GM19025 (cell line): ENCODE measurements at regions not wholly inside any gene's neighbourhood (a gene's known extent, or its start where the extent isn't known, plus 50 kb on each side); places are given as distances from the start of the nearest gene placed in this dataset.
"Not testable (repeated sequence)": the region's sequence is repeated elsewhere in the genome, so short reads cannot be mapped to it uniquely, and the experiment has no call there.

ENCODE experiments used
- ATAC-seq: cut with Tn5 transposase; IDR thresholded peaks from one replicate; pipeline ENCODE4 v1.9.1; 2021; ENCODE audit warnings: mild to moderate bottlenecking, low read depth, moderate library complexity; ENCODE audit not compliant: unreplicated experiment

DNA sequence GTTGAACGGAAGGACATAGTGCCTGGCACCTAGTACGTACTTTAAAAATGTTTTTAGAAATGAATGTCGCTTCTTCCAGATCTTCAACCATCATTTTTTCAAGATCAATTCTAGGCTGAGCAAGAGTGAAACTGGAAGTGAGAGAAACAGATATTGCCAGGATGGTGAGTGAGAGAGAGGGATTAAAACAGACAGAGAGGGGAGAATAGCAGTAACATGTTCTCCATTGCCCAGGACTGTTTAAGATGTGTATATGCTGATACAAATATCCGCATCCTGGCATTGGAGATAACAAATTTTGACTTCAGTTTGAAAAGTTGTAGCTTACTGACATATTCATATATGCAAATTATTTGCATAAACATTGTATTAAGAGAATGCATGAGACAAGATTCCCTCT lies 1156.1 kb downstream of the TBL1XR1 start:
- ATAC-seq = no peak

- ATAC-seq = no peak
These were observed 1159.6 kb downstream of the TBL1XR1 start for GRCh38 chr3:176037636-176038035.

DNA sequence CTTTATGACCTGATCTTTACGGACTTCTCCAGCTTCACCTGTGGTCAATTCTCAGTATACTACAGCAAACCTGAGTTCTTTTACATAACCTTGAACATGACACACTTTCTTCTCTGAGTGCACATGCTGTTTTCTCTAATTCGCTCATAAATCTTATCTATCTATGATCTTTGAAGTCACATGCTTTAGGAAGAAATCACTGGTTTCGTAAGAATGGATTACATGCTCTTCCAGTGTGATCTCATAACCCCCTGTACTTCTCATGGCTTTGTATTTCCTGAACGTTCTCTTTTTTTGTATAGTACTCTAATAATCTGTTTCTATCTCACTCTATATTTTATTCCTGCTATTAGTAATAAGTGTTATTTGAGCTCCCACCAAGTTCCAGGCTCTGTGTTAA lies 1165.2 kb downstream of the TBL1XR1 start:
- no peak for ATAC-seq

GRCh38 chr3:176016203-176016602 lies 1157.1 kb downstream of the NAALADL2 start:
- ATAC-seq = not testable (repeated sequence)

DNA sequence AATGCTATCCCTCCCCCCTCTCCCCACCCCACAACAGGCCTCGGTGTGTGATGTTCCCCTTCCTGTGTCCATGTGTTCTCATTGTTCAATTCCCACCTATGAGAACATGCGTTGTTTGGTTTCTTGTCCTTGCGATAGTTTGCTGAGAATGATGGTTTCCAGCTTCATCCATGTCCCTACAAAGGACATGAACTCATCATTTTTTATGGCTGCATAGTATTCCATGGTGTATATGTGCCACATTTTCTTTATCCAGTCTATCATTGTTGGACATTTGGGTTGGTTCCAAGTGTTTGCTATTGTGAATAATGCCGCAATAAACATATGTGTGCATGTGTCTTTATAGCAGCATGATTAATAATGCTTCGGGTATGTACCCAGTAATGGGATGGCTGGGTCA lies 1156.1 kb downstream of the NAALADL2 start:
- ATAC-seq = not testable (repeated sequence)

GRCh38 chr3:176009256-176009655 lies 1150.1 kb downstream of the NAALADL2 start:
- no peak for ATAC-seq

DNA sequence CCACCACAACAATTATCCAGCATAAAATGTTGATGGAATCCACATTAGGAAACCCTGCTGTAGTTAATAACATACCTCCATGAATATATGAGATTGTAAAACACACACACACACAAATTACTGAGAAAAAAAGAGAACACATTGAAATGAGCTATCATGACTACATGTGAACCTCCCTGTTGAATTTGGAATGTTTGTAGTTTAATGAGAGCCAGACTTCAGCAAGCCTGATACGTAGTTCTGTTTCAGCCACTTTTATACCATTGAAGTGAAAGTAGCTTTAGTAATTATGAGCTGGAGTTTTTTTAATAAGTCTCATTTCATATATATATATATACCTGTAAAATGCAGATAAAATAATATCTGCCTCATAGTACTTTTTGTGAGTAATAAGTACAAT lies 1146.4 kb downstream of the NAALADL2 start:
- ATAC-seq = no peak

GRCh38 chr3:175989161-175989560 lies 1130.0 kb downstream of the NAALADL2 start:
- ATAC-seq = no peak

GRCh38 chr3:175988401-175988800 lies 1129.3 kb downstream of the NAALADL2 start:
- no peak for ATAC-seq

GRCh38 chr3:175985781-175986180 lies 1126.6 kb downstream of the NAALADL2 start:
- ATAC-seq = no peak

DNA sequence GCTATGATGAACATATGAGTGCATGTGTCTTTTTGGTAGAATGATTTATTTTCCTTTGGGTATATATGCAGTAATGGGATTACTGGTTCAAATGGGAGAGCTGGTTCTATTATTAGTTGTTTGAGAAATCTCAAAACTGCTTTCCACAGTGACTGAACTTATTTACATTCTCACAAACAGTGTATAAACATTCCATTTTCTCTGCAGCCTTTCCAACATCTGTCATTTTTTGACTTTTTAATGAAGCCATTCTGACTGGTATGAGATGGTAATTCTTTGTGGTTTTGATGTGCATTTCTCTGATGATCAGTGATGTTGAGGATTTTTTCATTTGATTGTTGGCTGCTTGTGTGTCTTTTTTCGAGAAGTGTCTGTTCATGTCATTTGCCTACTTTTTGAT lies 1124.2 kb downstream of the NAALADL2 start:
- no peak for ATAC-seq

GRCh38 chr3:175980486-175981090 lies 1121.5 kb downstream of the NAALADL2 start:
- ATAC-seq = no peak

DNA sequence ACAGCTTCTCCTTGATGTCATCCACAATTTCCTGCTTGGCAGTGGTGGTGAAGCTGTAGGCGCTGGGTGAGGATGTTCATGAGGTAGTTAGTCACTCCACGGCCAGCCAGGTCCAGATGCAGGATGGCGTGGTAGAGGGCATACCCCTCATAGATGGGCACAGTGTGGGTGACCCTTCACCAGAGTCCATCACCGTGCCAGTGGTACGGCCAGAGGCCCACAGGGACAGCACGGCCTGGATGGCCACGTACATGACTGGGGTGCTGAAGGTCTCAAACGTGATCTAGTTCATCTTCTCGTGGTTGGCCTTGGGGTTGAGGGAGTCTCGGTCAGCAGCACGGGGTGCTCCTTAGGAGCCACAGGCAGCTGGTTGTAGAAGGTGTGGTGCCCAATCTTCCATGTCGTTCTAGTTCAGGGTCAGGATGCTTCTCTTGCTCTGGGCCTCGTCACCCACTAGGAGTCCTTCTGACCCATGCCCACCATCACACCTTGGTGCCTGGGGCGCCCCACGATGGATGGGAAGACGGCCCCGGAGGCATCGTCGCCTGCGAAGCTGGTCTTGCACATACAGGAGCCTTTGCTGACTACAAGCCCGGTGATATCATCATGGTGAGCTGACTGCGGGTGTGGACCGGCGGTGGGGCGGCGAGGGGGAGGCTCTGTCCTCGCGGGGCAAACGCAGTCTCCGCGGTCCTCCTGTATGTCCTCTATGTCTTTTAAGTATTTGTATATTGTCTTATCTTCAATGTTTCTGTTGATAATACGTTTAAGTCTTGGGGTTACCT lies 1119.0 kb downstream of the NAALADL2 start:
- no peak for ATAC-seq

DNA sequence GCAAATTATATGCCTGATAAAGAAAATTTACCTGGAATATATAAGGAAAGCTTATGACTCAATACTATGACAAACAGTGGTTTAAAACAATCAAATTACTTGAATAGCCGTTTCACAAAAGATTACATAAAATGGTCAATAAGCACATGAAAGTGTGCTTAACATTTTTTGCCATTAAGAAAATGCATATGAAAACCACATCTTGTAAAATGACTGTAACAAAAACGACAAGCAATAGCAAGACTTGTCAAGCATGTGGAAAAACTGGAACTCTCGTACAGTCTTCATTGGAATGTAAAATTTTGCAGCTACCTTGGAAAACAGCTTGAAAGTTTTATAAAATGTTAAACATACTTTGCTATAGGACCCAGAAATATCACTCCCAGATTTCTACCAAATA lies 1110.3 kb downstream of the NAALADL2 start:
- no peak for ATAC-seq

DNA sequence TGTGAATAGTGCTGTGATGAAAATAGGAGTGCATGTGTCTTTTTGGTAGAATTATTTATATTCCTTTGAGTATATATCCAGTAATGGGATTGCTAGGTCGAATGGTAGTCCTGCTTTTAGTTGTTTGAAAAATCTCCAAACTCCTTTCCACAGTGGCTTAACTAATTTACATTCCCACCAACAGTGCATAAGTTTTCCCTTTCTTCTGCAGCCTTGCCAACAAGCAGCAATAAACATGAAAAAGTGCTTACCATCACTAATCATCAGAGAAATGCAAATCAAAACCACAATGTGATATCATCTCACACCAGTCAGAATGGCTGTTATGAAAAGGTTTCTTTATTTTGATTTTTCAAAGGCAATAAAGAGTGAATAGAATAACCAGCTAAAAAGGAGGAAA lies 1105.9 kb downstream of the NAALADL2 start:
- ATAC-seq = no peak

- ATAC-seq = no peak
These were observed 1098.3 kb downstream of the NAALADL2 start for GRCh38 chr3:175957427-175957826.

DNA sequence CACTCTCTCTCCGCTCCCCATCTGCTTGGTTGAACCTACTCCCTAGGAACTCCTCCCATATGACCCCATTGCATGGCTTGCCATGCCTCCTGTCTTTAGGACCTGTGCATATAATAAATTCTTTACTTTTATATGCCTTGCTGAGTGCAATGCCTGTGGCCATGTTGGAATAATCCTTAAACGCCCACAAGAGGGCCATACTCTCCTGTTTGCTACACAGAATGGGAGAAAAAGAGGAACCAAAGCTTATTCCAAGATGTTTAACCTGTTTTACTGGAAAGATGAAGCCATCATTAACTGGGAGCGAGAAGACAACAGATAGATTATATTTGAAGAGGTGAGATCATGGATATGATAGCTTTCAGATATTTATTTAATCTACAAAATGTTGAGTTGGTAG lies 1097.8 kb downstream of the NAALADL2 start:
- no peak for ATAC-seq

DNA sequence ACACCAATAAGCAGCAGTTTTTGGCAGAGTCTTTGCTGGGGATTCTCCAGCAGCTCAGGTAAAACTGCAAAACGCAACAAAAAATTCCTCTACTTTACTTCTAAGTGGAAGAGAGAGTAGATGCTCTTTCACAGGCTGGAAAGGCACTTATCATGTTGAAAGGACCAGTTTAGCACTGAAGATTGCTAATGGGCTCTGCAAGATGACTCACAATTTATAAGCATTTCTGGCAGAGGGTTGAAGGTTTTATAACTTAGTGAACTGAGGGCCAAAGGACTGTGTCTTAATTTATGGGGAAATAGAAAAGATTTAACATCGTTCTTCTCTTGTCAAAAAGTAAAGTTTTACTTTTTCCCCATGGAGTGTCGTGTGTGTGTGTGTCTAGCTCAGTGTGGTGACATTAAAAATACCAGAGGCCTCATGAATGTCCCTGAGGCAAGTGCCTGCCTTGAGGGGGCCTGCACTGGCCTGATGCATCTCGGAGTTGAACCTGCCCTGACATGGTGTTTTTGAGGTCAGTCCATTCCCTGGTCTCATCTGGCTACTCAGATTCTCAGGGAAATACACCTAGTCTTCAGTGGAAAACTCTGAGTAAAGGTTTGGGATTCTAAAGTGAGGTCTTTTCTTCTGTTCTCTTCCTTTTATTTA lies 1092.0 kb downstream of the NAALADL2 start:
- no peak for ATAC-seq

DNA sequence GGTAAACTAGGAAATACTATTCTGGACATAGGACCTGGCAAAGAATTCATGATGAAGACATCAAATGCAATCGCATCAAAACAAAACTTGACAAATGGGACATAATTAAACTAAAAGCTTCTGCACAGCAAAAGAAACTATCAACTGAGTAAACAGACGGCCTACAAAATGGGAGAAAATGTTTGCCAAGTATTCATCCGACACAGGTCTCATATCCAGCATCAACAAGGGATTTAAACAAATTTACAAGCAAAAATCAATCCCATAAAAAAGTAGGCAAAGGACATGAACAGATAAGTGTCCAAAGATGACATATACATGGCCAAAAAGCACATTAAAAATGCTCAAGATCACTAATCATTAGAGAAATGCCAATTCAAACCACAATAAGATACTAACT lies 1088.9 kb downstream of the NAALADL2 start:
- ATAC-seq = no peak

DNA sequence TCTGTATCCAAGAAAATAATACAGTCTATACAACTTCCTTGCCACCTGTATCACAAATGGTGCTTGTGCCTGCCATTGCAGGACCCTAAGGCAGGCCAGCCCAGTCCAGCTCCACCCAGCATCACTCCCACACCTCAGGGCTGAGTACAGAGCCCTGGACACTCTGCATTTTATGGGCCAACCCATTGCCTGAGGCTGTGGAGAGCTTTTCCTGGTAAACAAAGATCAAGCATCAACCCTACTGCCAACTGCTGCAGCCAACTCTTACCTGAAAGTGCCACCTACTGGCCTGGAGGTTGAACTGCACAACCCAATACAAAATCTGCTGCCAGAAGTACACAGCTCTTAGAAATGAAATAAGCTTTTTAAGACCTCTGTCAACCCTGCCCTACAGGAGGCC lies 1082.2 kb downstream of the NAALADL2 start:
- no peak for ATAC-seq

DNA sequence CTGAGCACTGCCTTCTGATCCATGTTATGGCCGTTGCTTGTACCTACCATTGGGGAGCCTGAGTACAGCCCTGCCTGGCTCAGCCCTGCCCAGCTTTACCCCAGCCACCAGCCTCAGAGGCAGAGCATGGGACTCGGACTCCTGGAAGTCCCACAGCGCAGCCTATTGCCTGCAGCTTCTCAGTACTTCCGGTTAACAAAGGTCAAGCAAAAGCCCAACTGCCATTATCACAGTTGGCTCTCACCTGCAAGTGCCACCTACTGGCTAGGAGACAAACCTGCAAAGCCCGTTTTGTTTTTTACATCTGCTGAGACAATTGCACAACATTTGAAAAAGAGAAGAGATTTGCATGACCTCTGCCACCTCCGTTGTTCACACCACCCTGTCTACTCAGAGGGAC lies 1081.7 kb downstream of the NAALADL2 start:
- ATAC-seq = no peak

GRCh38 chr3:175940243-175940642 lies 1081.1 kb downstream of the NAALADL2 start:
- no peak for ATAC-seq
